K562 (cell line): ENCODE measurements at regions not wholly inside any gene's neighbourhood (a gene's known extent, or its start where the extent isn't known, plus 50 kb on each side); places are given as distances from the start of the nearest gene placed in this dataset.

Experiments
- ATAC-seq: fragments of 200-7000 bp; cut with Tn5 transposase; 3 replicates; pipeline ENCODE4 v1.9.1; 2020; ENCODE audit warnings: moderate library complexity
- BruUV-seq: library from RNA; stranded (reverse); fragments of 400-500 nt; replicated peaks from 2 replicates; lab custom pipeline; 2021; lab: Mats Ljungman, UMichigan
- CTCF ChIA-PET: fragments of 300-600 bp; formaldehyde crosslinking; extraction: SDS; loops from one replicate; lab custom pipeline; 2021; ENCODE audit warnings: low intra/inter-chr PET ratio; lab: Yijun Ruan, JAX
- POLR2A ChIA-PET: fragments of 300-600, 350-650 bp; sonication (Branson Sonifier 250); formaldehyde crosslinking; extraction: SDS; loops from one replicate; lab custom pipeline; 2021; ENCODE audit warnings: antibody characterized with exemption, inconsistent platforms; lab: Yijun Ruan, JAX
- DNase-seq, 4 experiments: peaks; one replicate each; pipeline versions ENCODE4 v3.0.0 to v3.0.0-alpha.2; 2011 to 2018; ENCODE audit warnings: low spot score in 3 of 4, mixed read lengths in 3 of 4; ENCODE audit errors: extremely low read depth in 1 of 4
- FAIRE-seq: peaks from 2 replicates; lab custom pipeline; 2011; peaks lifted over from hg19 to GRCh38; lab: Jason Lieb, UNC
- H2AFZ ChIP-seq: 2 replicates; pipeline ENCODE4 v1.6.0; 2011; ENCODE audit warnings: low read depth, low read length, control low read depth, inconsistent platforms
- H3K27ac ChIP-seq: fragments of 200-600 bp; 3 replicates; pipeline ENCODE4 v1.8.0; 2011; ENCODE audit warnings: low read depth, mild to moderate bottlenecking, control low read depth, inconsistent platforms, low read length, moderate library complexity, mixed read lengths; ENCODE audit errors: extremely low read depth
- H3K27me3 ChIP-seq, 2 experiments: fragments of 300-600 bp in 1 of 2; 2 replicates in 1 of 2; 3 replicates in 1 of 2; pipeline versions ENCODE4 v1.6.0 to v1.8.0; 2011; ENCODE audit warnings: inconsistent platforms in 2 of 2, low read length in 2 of 2, mild to moderate bottlenecking in 1 of 2, mixed read lengths in 1 of 2, moderate library complexity in 1 of 2; ENCODE audit not compliant: control insufficient read depth in 2 of 2, insufficient read depth in 2 of 2
- H3K36me3 ChIP-seq: fragments of 300-600 bp; 3 replicates; pipeline ENCODE4 v1.8.0; 2011; ENCODE audit warnings: mild to moderate bottlenecking, low read length, inconsistent platforms; ENCODE audit not compliant: control insufficient read depth, insufficient read depth
- H3K4me1 ChIP-seq, 2 experiments: fragments of 200-600 bp in 1 of 2; replicated peaks in 1 of 2; 2 replicates in 1 of 2; 3 replicates in 1 of 2; pipeline versions ENCODE4 v1.5.1 to v1.8.0; 2011; ENCODE audit warnings: inconsistent platforms in 2 of 2, low read length in 2 of 2, mild to moderate bottlenecking in 1 of 2, mixed read lengths in 1 of 2, moderate library complexity in 1 of 2; ENCODE audit not compliant: control insufficient read depth in 2 of 2, insufficient read depth in 2 of 2
- H3K4me2 ChIP-seq: 2 replicates; pipeline ENCODE4 v1.6.1; 2011; ENCODE audit warnings: low read length, control low read depth, inconsistent platforms, mixed read lengths; ENCODE audit not compliant: insufficient read depth
- H3K4me3 ChIP-seq: fragments of 200-600 bp; sonication (generic), shearing (Covaris generic); 2 replicates; pipeline ENCODE4 v1.5.1; 2016; ENCODE audit warnings: control low read depth, inconsistent platforms
- H3K79me2 ChIP-seq: fragments of 200-600 bp; 3 replicates; pipeline ENCODE4 v1.8.0; 2011; ENCODE audit warnings: low read length, inconsistent platforms; ENCODE audit not compliant: control insufficient read depth, insufficient read depth
- H3K9ac ChIP-seq, 2 experiments: 2 replicates each; pipeline versions ENCODE4 v1.6.0 to v1.6.1; 2011; ENCODE audit warnings: low read depth in 2 of 2, low read length in 2 of 2, control low read depth in 1 of 2, inconsistent platforms in 1 of 2, mild to moderate bottlenecking in 1 of 2, mixed read lengths in 1 of 2; ENCODE audit not compliant: insufficient read depth in 1 of 2
- H3K9me1 ChIP-seq: one replicate; pipeline ENCODE4 v1.6.0; 2011; ENCODE audit warnings: inconsistent platforms, mild to moderate bottlenecking, low read length, moderate library complexity; ENCODE audit not compliant: control insufficient read depth, insufficient read depth
- H3K9me3 ChIP-seq: replicated peaks from 2 replicates; pipeline ENCODE4 v1.5.1; 2011; ENCODE audit warnings: low read depth, low read length, inconsistent platforms; ENCODE audit not compliant: control insufficient read depth, insufficient read depth
- H4K20me1 ChIP-seq: replicated peaks from 2 replicates; pipeline ENCODE4 v1.6.1; 2011; ENCODE audit warnings: low read length, inconsistent platforms, mixed read lengths; ENCODE audit not compliant: control insufficient read depth, insufficient read depth
- BRF1 ChIP-seq: IDR thresholded peaks from 3 replicates; pipeline ENCODE4 v1.6.1; 2011; ENCODE audit warnings: borderline replicate concordance, mild to moderate bottlenecking; ENCODE audit not compliant: insufficient read length; ENCODE audit errors: extremely low read depth
- C11orf30 ChIP-seq: fragments of 450-650 bp; IDR thresholded peaks from 2 replicates; pipeline ENCODE4 v1.6.1; 2016; ENCODE audit warnings: low read depth, mild to moderate bottlenecking
- DPF2 ChIP-seq: fragments of 450-650 bp; IDR thresholded peaks from 2 replicates; pipeline ENCODE4 v1.6.1; 2016
- HMGN3 ChIP-seq: IDR thresholded peaks from 2 replicates; pipeline ENCODE4 v1.6.1; 2011; ENCODE audit warnings: borderline replicate concordance, low read depth, mild to moderate bottlenecking, mixed read lengths, low read length; ENCODE audit not compliant: insufficient read length; ENCODE audit errors: extremely low read depth
- MAFF ChIP-seq: IDR thresholded peaks from 2 replicates; pipeline ENCODE4 v1.6.1; 2012; ENCODE audit warnings: low read length, improper control_type of control experiment
- MAFG ChIP-seq: fragments of 450-650 bp; conservative IDR thresholded peaks from 2 replicates; pipeline ENCODE4 v1.6.1; 2016; ENCODE audit warnings: missing genetic modification characterization, missing compliant biosample characterization
- MAFK ChIP-seq: IDR thresholded peaks from 2 replicates; pipeline ENCODE4 v1.6.1; 2011; ENCODE audit warnings: low read length, improper control_type of control experiment
- MED1 ChIP-seq: sonication (generic); formaldehyde crosslinking; IDR thresholded peaks from 2 replicates; pipeline ENCODE4 v1.8.1; 2023; ENCODE audit warnings: missing genetic modification reagents, borderline replicate concordance
- MITF ChIP-seq: IDR thresholded peaks from 2 replicates; pipeline ENCODE4 v1.6.1; 2014; ENCODE audit warnings: antibody characterized with exemption
- NR2C2 ChIP-seq, 2 experiments: fragments of 200-800 bp in 1 of 2; sonication (Bioruptor generic) in 1 of 2; sonication (generic) in 1 of 2; formaldehyde crosslinking in 1 of 2; IDR thresholded peaks; 2 replicates each; pipeline versions ENCODE4 v1.6.1 to v1.8.0; 2016 to 2022; ENCODE audit warnings: mild to moderate bottlenecking in 1 of 2, missing compliant biosample characterization in 1 of 2, missing genetic modification characterization in 1 of 2, missing genetic modification reagents in 1 of 2
- TEAD2 ChIP-seq: fragments of 450-650 bp; IDR thresholded peaks from 2 replicates; pipeline ENCODE4 v1.6.1; 2016; ENCODE audit warnings: missing genetic modification characterization, control low read depth, missing compliant biosample characterization
- THAP7 ChIP-seq: fragments of 250-450 bp; sonication (Bioruptor Pico); IDR thresholded peaks from 2 replicates; pipeline ENCODE4 v1.5.0; 2021
- ZBTB8A ChIP-seq: fragments of 450-650 bp; IDR thresholded peaks from 2 replicates; pipeline ENCODE4 v1.6.1; 2018; ENCODE audit warnings: mild to moderate bottlenecking, moderate library complexity; ENCODE audit not compliant: partially characterized antibody
- ZFP30 ChIP-seq: fragments of 250-450 bp; sonication (Bioruptor Pico); IDR thresholded peaks from 2 replicates; pipeline ENCODE4 v1.8.0; 2022; ENCODE audit warnings: moderate library complexity, mild to moderate bottlenecking, inconsistent platforms, borderline replicate concordance
- ZNF140 ChIP-seq: fragments of 250-450 bp; sonication (Bioruptor Pico); IDR thresholded peaks from 2 replicates; pipeline ENCODE4 v1.8.0; 2021; ENCODE audit warnings: moderate library complexity, mild to moderate bottlenecking, inconsistent platforms
- ZNF184 ChIP-seq: sonication (generic); formaldehyde crosslinking; IDR thresholded peaks from 2 replicates; pipeline ENCODE4 v1.5.0; 2020; ENCODE audit warnings: missing genetic modification reagents
- ZNF316 ChIP-seq: fragments of 450-650 bp; IDR thresholded peaks from 2 replicates; pipeline ENCODE4 v1.6.1; 2016
- ZNF507 ChIP-seq: conservative IDR thresholded peaks from 2 replicates; pipeline ENCODE4 v1.6.1; 2017; ENCODE audit warnings: missing genetic modification characterization, missing compliant biosample characterization
- WGBS: fragments of 100-300 bp; shearing (Covaris generic); methylation state at CpG from one replicate; pipeline ENCODE4 v1.1.6; 2016; ENCODE audit warnings: low coverage, mixed read lengths; ENCODE audit not compliant: insufficient coverage; ENCODE audit errors: missing lambda C conversion rate; 5-methylcytosine and 5-hydroxymethylcytosine counted together
- in situ Hi-C: fragments of 300-500 bp; cut with MboI; formaldehyde crosslinking; loops from 4 replicates; pipeline ENCODE4 v1.15.0; 2018; ENCODE audit warnings: inconsistent platforms, mixed read lengths
- intact Hi-C: fragments of 100-400 bp; cut with micrococcal nuclease; formaldehyde crosslinking; loops from 2 replicates; pipeline ENCODE4 v1.14.2; 2022

GRCh38 chr4:133439830-133440229, 290.7 kb downstream of the PCDH10 start:
- Histone ChIP-seq H4K20me1 (no peaks in the 10 kb centered on the region), H3K9me1 (no peaks in the 10 kb centered on the region), H3K27ac (no peak overlapping the region), H3K36me3 (no peaks in the 10 kb centered on the region), H3K9ac (no peak overlapping the region), H3K9me3 (no peaks in the 10 kb centered on the region; the same call in 1 of the 2 replicates), H3K4me3 (no peak overlapping the region), H2AFZ (no peak overlapping the region), H3K79me2 (no peaks in the 10 kb centered on the region), H3K4me1 (no peaks in the 10 kb centered on the region), H3K4me2 (no peak overlapping the region), H3K27me3 (no peaks in the 10 kb centered on the region)
- FAIRE-seq = no peak
- DNase-seq = no peak
- TF ChIP-seq C11orf30 (peak; percentile 51; the same call in 1 of the 2 replicates), MAFK (peak; percentile 58), TEAD2 (tag) (no peak), MAFG (peak; percentile 60), NR2C2 (CRISPR knock-in tag; IDR thresholded peaks at IDR 0.05) (no peak), NR2C2 (tag; IDR thresholded peaks at IDR 0.05) (no peak), MAFF (peak; percentile 43), ZNF316 (peak; percentile 47; the same call in 1 of the 2 replicates)
- 8% methylated on average over 2 of the region's 2 CpGs for WGBS
- ChIA-PET CTCF (no interaction called here), POLR2A (no interaction called here)
- in situ Hi-C loops = no loop called here
- no peak for ATAC-seq
- intact Hi-C loops = no loop called here
- BruUV-seq = no TSS peak

GRCh38 chr4:133424605-133425004, 275.5 kb downstream of the PCDH10 start:
- Histone ChIP-seq H3K9ac (no peak overlapping the region), H3K9me1 (no peaks in the 10 kb centered on the region), H3K4me1 (no peaks in the 10 kb centered on the region), H3K9me3 (no peaks in the 10 kb centered on the region), H3K4me3 (no peak overlapping the region), H3K27me3 (no peaks in the 10 kb centered on the region), H3K4me2 (no peak overlapping the region), H3K36me3 (no peaks in the 10 kb centered on the region), H4K20me1 (no peaks in the 10 kb centered on the region), H3K27ac (no peak overlapping the region), H2AFZ (no peak overlapping the region), H3K79me2 (no peaks in the 10 kb centered on the region)
- no peak for DNase-seq
- no peak for ATAC-seq
- 7% methylated on average over 4 of the region's 4 CpGs for WGBS
- TF ChIP-seq HMGN3 (no peak), THAP7 (CRISPR knock-in tag) (no peak), BRF1 (no peak), ZFP30 (CRISPR knock-in tag) (no peak), DPF2 (no peak), ZBTB8A (no peak), MED1 (no peak), ZNF507 (tag) (no peak), ZNF184 (CRISPR knock-in tag) (no peak), MITF (no peak), ZNF140 (CRISPR knock-in tag) (no peak)
- intact Hi-C loops (no loop called here), in situ Hi-C loops (no loop called here)
- CTCF ChIA-PET = no interaction called here
- POLR2A ChIA-PET = no interaction called here
- no peak for FAIRE-seq
- no TSS peak for BruUV-seq
